ENCODE measurements at regions not wholly inside any gene's neighbourhood (a gene's known extent, or its start where the extent isn't known, plus 50 kb on each side); places are given as distances from the start of the nearest gene placed in this dataset.

DNA sequence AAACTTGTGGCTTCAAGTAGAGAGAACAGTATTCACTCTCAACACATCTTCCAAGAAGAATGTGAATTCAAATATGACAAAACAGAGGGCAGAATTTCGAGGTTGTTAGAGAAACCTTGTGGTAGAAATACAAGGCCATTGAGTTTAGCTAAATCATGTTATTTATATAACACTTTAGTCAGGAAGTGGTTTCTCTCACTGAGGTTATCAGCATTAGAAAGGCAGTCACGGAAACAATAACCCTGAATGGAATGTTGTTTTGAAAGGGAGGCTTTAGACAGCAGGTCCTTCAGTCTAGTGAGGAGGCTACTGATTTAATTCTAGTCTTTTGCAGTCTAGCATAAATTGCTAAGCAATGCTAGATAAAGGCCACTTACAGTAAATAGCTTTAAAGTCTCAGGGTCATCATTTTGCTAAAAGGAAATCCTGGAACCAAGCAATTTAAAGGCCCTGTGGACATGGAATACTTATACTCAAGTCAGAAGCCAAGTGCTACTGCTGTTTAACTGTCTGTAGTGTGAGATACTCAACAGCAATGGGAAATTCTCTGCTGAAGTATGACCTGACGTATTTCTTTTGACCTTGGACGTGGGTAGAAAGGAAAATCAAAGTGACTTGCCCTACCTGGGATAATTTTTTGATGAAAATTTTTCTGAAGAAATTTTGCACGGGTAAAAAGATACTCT lies 89.0 kb upstream of the CHODL start:
- DNase-seq, result no peak
- H3K9me3 Mint-ChIP-seq, result peaks cover 63% of the 10 kb centered on the region
- no peaks in the 10 kb centered on the region for H3K27me3 Mint-ChIP-seq (ENCODE audit: insufficient read depth)
- no peaks in the 10 kb centered on the region for H3K4me1 Mint-ChIP-seq (ENCODE audit: low read depth)
- H3K36me3 Mint-ChIP-seq (ENCODE audit: low read depth), result no peaks in the 10 kb centered on the region
- TF ChIP-seq, protein P1, sequence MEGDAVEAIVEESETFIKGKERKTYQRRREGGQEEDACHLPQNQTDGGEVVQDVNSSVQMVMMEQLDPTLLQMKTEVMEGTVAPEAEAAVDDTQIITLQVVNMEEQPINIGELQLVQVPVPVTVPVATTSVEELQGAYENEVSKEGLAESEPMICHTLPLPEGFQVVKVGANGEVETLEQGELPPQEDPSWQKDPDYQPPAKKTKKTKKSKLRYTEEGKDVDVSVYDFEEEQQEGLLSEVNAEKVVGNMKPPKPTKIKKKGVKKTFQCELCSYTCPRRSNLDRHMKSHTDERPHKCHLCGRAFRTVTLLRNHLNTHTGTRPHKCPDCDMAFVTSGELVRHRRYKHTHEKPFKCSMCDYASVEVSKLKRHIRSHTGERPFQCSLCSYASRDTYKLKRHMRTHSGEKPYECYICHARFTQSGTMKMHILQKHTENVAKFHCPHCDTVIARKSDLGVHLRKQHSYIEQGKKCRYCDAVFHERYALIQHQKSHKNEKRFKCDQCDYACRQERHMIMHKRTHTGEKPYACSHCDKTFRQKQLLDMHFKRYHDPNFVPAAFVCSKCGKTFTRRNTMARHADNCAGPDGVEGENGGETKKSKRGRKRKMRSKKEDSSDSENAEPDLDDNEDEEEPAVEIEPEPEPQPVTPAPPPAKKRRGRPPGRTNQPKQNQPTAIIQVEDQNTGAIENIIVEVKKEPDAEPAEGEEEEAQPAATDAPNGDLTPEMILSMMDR (IDR thresholded peaks at IDR 0.05), result no peak
- no peak overlapping the region for H3K4me3 Mint-ChIP-seq
- H3K27ac Mint-ChIP-seq, result no peak overlapping the region

DNA sequence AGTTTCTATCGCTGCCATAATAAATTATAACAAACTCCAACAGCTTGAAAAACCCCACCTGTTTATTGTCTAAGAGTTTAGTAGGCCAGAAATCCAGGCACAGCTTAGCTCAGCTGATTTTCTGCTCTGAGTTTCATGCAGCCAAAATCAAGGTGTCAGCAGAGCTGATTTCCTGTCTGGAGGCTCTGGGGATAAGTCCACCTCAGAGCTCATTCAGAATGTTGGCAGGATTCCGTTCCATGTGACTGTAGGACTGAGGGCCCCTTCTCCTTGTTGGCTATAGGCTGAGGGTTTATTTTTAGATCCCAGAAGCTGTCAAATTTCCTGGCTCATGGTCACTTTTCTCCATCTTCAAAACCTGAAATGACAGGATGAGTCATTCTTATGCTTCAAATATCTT lies 91.6 kb upstream of the CHODL start:
- Mint-ChIP-seq H3K27ac (no peak overlapping the region), H3K4me3 (no peak overlapping the region), H3K4me1 (ENCODE audit: low read depth) (no peaks in the 10 kb centered on the region), H3K9me3 (peaks cover 54% of the 10 kb centered on the region), H3K27me3 (ENCODE audit: insufficient read depth) (no peaks in the 10 kb centered on the region; the same call in 1 of the 2 replicates), H3K36me3 (ENCODE audit: low read depth) (no peaks in the 10 kb centered on the region)
- TF ChIP-seq, protein P1 (IDR thresholded peaks at IDR 0.05), result no peak
- DNase-seq, result no peak

DNA sequence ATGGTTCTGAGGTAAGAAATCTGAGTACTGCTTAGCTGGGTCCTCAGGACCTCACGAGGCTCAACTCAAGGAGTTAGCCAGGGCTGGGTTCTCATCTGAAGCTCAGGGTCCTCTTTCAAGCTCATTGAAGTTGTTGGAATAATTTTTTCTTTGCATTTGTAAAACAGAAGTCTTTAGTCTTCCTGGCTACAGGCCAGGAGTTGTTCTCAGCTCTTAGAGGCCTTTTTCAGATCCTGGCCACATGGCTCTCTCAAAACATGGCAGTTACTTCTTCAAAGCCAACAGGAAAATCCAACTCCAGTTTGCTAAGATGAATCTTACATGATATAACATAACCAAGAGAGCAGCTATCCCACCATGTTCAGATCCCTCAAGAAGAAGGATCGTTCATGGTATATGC lies 92.3 kb upstream of the CHODL start:
- DNase-seq, result no peak
- H3K4me3 Mint-ChIP-seq, result no peak overlapping the region
- TF ChIP-seq, protein P1 (IDR thresholded peaks at IDR 0.05), result no peak
- no peaks in the 10 kb centered on the region; the same call in 1 of the 2 replicates for H3K27me3 Mint-ChIP-seq (ENCODE audit: insufficient read depth)
- H3K27ac Mint-ChIP-seq, result no peak overlapping the region
- peaks cover 52% of the 10 kb centered on the region for H3K9me3 Mint-ChIP-seq
- H3K4me1 Mint-ChIP-seq (ENCODE audit: low read depth), result no peaks in the 10 kb centered on the region
- no peaks in the 10 kb centered on the region for H3K36me3 Mint-ChIP-seq (ENCODE audit: low read depth)

DNA sequence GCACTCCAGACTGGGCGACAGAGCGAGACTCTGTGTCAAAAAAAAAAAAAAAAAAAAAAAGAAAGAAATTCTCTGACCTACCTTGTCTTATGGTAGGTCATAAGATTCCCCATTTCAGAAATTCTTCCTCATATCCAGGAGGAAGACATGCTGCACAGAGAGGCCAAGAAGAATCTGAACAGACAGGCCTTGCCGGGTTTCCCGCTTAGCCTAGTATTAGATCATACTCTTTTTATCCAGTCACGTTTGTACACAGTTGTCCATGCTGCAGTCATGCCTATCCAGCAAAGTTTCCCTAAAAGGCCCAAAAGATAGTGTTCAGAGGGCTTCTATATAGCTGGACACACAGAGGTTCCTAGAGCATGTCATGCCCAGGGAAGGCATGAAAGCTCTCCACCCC lies 93.6 kb upstream of the CHODL start:
- H3K27me3 Mint-ChIP-seq (ENCODE audit: insufficient read depth), result no peaks in the 10 kb centered on the region; the same call in 1 of the 2 replicates
- TF ChIP-seq, protein P1 (IDR thresholded peaks at IDR 0.05), result no peak

DNA sequence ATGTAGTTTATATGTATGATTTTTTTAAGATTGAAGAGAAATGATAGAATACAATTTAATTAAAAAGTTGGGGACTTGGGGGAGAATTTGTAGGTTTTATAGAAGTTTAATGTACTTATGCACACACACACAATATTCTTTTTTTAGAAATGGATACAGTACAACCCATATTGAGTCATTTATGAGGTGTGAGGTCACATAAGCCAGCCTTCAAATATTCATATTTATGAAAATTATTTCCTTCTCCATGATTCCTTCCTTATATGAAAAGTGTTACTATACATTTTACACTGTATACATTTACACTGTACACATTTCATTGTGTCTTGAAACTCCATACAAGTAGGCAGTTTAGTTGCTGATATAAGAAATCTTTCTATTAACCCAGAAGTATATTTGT lies 96.2 kb upstream of the CHODL start:
- DNase-seq, result no peak

More for the DNA sequence above, 93.6 kb upstream of the CHODL start:
- Mint-ChIP-seq H3K4me1 (ENCODE audit: low read depth) (no peaks in the 10 kb centered on the region), H3K9me3 (peaks cover 59% of the 10 kb centered on the region), H3K4me3 (no peak overlapping the region), H3K36me3 (ENCODE audit: low read depth) (peaks cover 5% of the 10 kb centered on the region; the same call in 1 of the 2 replicates), H3K27ac (no peak overlapping the region)
- no peak for DNase-seq

More for the DNA sequence above, 96.2 kb upstream of the CHODL start:
- no peaks in the 10 kb centered on the region; the same call in 1 of the 2 replicates for H3K27me3 Mint-ChIP-seq (ENCODE audit: insufficient read depth)
- H3K9me3 Mint-ChIP-seq, result peaks cover 46% of the 10 kb centered on the region
- H3K4me1 Mint-ChIP-seq (ENCODE audit: low read depth), result no peaks in the 10 kb centered on the region
- H3K27ac Mint-ChIP-seq, result no peak overlapping the region
- H3K4me3 Mint-ChIP-seq, result no peak overlapping the region
- H3K36me3 Mint-ChIP-seq (ENCODE audit: low read depth), result peaks cover 5% of the 10 kb centered on the region; the same call in 1 of the 2 replicates
- TF ChIP-seq, protein P1 (IDR thresholded peaks at IDR 0.05), result no peak

Measured in HFFc6 (cell line).